SK-N-SH treated with all-trans-retinoic acid at 6 μM for 48 hours (cell line): ENCODE measurements at regions not wholly inside any gene's neighbourhood (a gene's known extent, or its start where the extent isn't known, plus 50 kb on each side); places are given as distances from the start of the nearest gene placed in this dataset.

Experiments used
- ATAC-seq: fragments of 200-7000 bp; cut with Tn5 transposase; 3 replicates; pipeline ENCODE4 v1.9.1; 2020; ENCODE audit warnings: mild to moderate bottlenecking, moderate library complexity
- ARNTL ChIP-seq: fragments of 450-650 bp; formaldehyde crosslinking; IDR thresholded peaks from 2 replicates; pipeline ENCODE4 v1.5.0; 2020; ENCODE audit warnings: low read depth, mild to moderate bottlenecking, moderate library complexity, borderline replicate concordance
- BACH2 ChIP-seq: fragments of 250-450 bp; sonication (Bioruptor Pico); IDR thresholded peaks from 2 replicates; pipeline ENCODE4 v1.9.0; 2021; ENCODE audit warnings: mild to moderate bottlenecking, borderline replicate concordance
- CREB5 ChIP-seq: fragments of 250-450 bp; sonication (Bioruptor Pico); IDR thresholded peaks from 2 replicates; pipeline ENCODE4 v1.5.1; 2020; ENCODE audit warnings: low read depth, mild to moderate bottlenecking, moderate library complexity
- CSDC2 ChIP-seq: fragments of 250-450 bp; sonication (Bioruptor Pico); IDR thresholded peaks from 2 replicates; pipeline ENCODE4 v1.5.0; 2020; ENCODE audit warnings: mild to moderate bottlenecking, moderate library complexity
- ESRRG ChIP-seq: fragments of 250-450 bp; sonication (Bioruptor Pico); IDR thresholded peaks from 2 replicates; pipeline ENCODE4 v1.6.1; 2021; ENCODE audit warnings: mild to moderate bottlenecking
- GLIS3 ChIP-seq: fragments of 250-450 bp; sonication (Bioruptor Pico); IDR thresholded peaks from 2 replicates; pipeline ENCODE4 v1.5.0; 2020; ENCODE audit warnings: mild to moderate bottlenecking, moderate library complexity
- ISL1 ChIP-seq: fragments of 250-450 bp; sonication (Bioruptor Pico); IDR thresholded peaks from 2 replicates; pipeline ENCODE4 v2.1.2; 2022; ENCODE audit warnings: mild to moderate bottlenecking, moderate library complexity
- POU6F1 ChIP-seq: fragments of 250-450 bp; sonication (Bioruptor Pico); IDR thresholded peaks from 2 replicates; pipeline ENCODE4 v1.8.0; 2021; ENCODE audit warnings: low read depth, mild to moderate bottlenecking, moderate library complexity, borderline replicate concordance
- PPARA ChIP-seq: fragments of 250-450 bp; sonication (Bioruptor Pico); IDR thresholded peaks from 2 replicates; pipeline ENCODE4 v1.5.0; 2020; ENCODE audit warnings: mild to moderate bottlenecking, borderline replicate concordance
- RARB ChIP-seq: fragments of 250-450 bp; sonication (Bioruptor Pico); IDR thresholded peaks from 2 replicates; pipeline ENCODE4 v1.8.0; 2021; ENCODE audit warnings: mild to moderate bottlenecking, moderate library complexity
- SNAI2 ChIP-seq: fragments of 250-450 bp; sonication (Bioruptor Pico); IDR thresholded peaks from 2 replicates; pipeline ENCODE4 v1.5.0; 2020; ENCODE audit warnings: mild to moderate bottlenecking, moderate library complexity
- TCF4 ChIP-seq: fragments of 250-450 bp; sonication (Bioruptor Pico); IDR thresholded peaks from 2 replicates; pipeline ENCODE4 v1.8.0; 2021; ENCODE audit warnings: mild to moderate bottlenecking, moderate library complexity, borderline replicate concordance
- TOX ChIP-seq: fragments of 250-450 bp; sonication (Bioruptor Pico); IDR thresholded peaks from 2 replicates; pipeline ENCODE4 v1.8.0; 2021; ENCODE audit warnings: mild to moderate bottlenecking, moderate library complexity, borderline replicate concordance
- TSHZ2 ChIP-seq: fragments of 250-450 bp; sonication (Bioruptor Pico); IDR thresholded peaks from 2 replicates; pipeline ENCODE4 v1.5.0; 2020; ENCODE audit warnings: mild to moderate bottlenecking, moderate library complexity
- ZNF565 ChIP-seq: fragments of 450-650 bp; formaldehyde crosslinking; conservative IDR thresholded peaks from 2 replicates; pipeline ENCODE4 v1.5.0; 2020; ENCODE audit warnings: low read depth, mild to moderate bottlenecking, moderate library complexity
- ZNF70 ChIP-seq: fragments of 450-650 bp; formaldehyde crosslinking; IDR thresholded peaks from 2 replicates; pipeline ENCODE4 v1.5.0; 2020; ENCODE audit warnings: mild to moderate bottlenecking, moderate library complexity
- ZNF8 ChIP-seq: fragments of 450-650 bp; formaldehyde crosslinking; IDR thresholded peaks from 2 replicates; pipeline ENCODE4 v1.5.0; 2020; ENCODE audit warnings: mild to moderate bottlenecking, moderate library complexity

- TF ChIP-seq CREB5 (CRISPR knock-in tag): no peak
- no peak for TF ChIP-seq POU6F1 (CRISPR knock-in tag)
- TF ChIP-seq TCF4 (CRISPR knock-in tag): no peak
- TF ChIP-seq GLIS3 (CRISPR knock-in tag): no peak
- no peak for TF ChIP-seq ARNTL (CRISPR knock-in tag)
- TF ChIP-seq, all 23 proteins: peak for 0
- ATAC-seq: no peak
Observed at GRCh38 chr13:20331419-20331818, 99.3 kb upstream of the GJB6 start.

- ATAC-seq: no peak
- TF ChIP-seq ZNF8 (CRISPR knock-in tag) (no peak), CREB5 (CRISPR knock-in tag) (no peak), PPARA (CRISPR knock-in tag) (no peak), TCF4 (CRISPR knock-in tag) (no peak), GLIS3 (CRISPR knock-in tag) (no peak), POU6F1 (CRISPR knock-in tag) (no peak), RARB (no peak), ARNTL (CRISPR knock-in tag) (no peak), CSDC2 (CRISPR knock-in tag) (no peak)
Observed at GRCh38 chr13:20326809-20327208, 94.7 kb upstream of the GJB6 start.

GRCh38 chr13:20326276-20326675 lies 94.2 kb upstream of the GJB6 start:
- TF ChIP-seq PPARA (CRISPR knock-in tag) (no peak), ZNF565 (CRISPR knock-in tag) (no peak), ISL1 (CRISPR knock-in tag) (no peak), POU6F1 (CRISPR knock-in tag) (no peak), SNAI2 (CRISPR knock-in tag) (no peak), TOX (CRISPR knock-in tag) (no peak), BACH2 (CRISPR knock-in tag) (no peak), ESRRG (CRISPR knock-in tag) (no peak), TSHZ2 (CRISPR knock-in tag) (no peak), ZNF8 (CRISPR knock-in tag) (no peak), ZNF70 (no peak), CREB5 (CRISPR knock-in tag) (no peak)
- TF ChIP-seq, all 23 proteins: peak for 0

More at GRCh38 chr13:20326276-20326675, 94.2 kb upstream of the GJB6 start:
- no peak for ATAC-seq
